Keratinocyte (primary cell): ENCODE measurements at regions not wholly inside any gene's neighbourhood (a gene's known extent, or its start where the extent isn't known, plus 50 kb on each side); places are given as distances from the start of the nearest gene placed in this dataset.

Experiments
- EZH2 ChIP-seq: IDR thresholded peaks from one replicate; pipeline ENCODE4 v1.6.1; 2012; ENCODE audit warnings: inconsistent platforms, mild to moderate bottlenecking, low read length, moderate library complexity
- TF ChIP-seq, protein P1 (sequence below), 3 experiments: IDR thresholded peaks in 1 of 3; conservative IDR thresholded peaks in 1 of 3; optimal IDR thresholded peaks in 1 of 3; 2 replicates in 2 of 3; 3 replicates in 1 of 3; pipeline versions ENCODE3 to v1.5.1; 2011; ENCODE audit warnings: low read length in 3 of 3, mild to moderate bottlenecking in 3 of 3, moderate library complexity in 2 of 3, control low read depth in 1 of 3, inconsistent platforms in 1 of 3; ENCODE audit not compliant: insufficient read depth in 2 of 3; ENCODE audit errors: extremely low read depth in 1 of 3

DNA sequence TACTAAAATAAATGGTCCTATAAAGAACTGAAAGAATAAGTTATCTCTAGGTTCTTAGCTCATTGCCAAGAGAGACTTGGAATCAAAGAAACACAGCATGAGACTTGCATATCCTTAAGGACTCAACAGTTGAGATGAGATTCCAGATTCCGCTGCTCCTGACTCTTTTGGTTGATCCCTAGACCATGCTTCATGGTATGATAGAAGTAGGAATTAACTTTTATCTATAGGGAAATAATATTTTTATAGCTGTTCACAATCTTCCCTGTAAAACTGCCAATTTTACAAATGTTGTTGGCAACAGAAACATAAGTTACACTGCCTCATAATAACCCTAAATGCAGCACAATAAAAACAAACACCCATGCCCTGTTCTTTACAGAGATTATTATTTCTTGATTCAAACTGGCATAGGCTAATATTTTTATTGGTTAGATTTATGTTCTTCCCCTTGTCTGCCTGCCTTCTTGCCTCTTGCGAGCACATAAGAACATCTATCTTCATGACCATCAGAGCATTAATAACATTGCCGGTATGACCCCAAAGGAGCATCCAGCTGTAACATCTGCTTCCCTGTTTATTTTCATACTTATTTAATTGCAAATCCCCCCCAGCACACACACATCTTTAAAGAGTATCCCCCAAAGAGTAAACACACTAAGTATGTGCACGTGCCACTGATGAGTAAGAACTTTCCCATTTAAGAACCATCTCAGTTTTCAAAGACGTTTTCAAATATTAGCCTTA is 735.7 kb upstream of the SLC8A1 start:
- TF ChIP-seq, protein P1, sequence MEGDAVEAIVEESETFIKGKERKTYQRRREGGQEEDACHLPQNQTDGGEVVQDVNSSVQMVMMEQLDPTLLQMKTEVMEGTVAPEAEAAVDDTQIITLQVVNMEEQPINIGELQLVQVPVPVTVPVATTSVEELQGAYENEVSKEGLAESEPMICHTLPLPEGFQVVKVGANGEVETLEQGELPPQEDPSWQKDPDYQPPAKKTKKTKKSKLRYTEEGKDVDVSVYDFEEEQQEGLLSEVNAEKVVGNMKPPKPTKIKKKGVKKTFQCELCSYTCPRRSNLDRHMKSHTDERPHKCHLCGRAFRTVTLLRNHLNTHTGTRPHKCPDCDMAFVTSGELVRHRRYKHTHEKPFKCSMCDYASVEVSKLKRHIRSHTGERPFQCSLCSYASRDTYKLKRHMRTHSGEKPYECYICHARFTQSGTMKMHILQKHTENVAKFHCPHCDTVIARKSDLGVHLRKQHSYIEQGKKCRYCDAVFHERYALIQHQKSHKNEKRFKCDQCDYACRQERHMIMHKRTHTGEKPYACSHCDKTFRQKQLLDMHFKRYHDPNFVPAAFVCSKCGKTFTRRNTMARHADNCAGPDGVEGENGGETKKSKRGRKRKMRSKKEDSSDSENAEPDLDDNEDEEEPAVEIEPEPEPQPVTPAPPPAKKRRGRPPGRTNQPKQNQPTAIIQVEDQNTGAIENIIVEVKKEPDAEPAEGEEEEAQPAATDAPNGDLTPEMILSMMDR (optimal IDR thresholded peaks at IDR 0.05 in 1 of 3, IDR thresholded peaks at IDR 0.05 in 1 of 3, conservative IDR thresholded peaks at IDR 0.05 in 1 of 3; ENCODE audit: extremely low read depth in 1 of 3, insufficient read depth in 2 of 3, low read length in 3 of 3), result no peak
- no peak for TF ChIP-seq EZH2
